GM12878 (cell line): ENCODE measurements at regions not wholly inside any gene's neighbourhood (a gene's known extent, or its start where the extent isn't known, plus 50 kb on each side); places are given as distances from the start of the nearest gene placed in this dataset.

Source experiments
- ATAC-seq: fragments of 200-7000 bp; cut with Tn5 transposase; 3 replicates; pipeline ENCODE4 v1.9.1; 2020; ENCODE audit warnings: mild to moderate bottlenecking, moderate library complexity
- BruUV-seq: library from RNA; stranded (reverse); fragments of 400-500 nt; replicated peaks from 2 replicates; lab custom pipeline; 2021; lab: Mats Ljungman, UMichigan
- CTCF ChIA-PET: fragments of 300-600 bp; sonication (Branson Sonifier 250); formaldehyde crosslinking; extraction: SDS; loops from one replicate; lab custom pipeline; 2021; ENCODE audit warnings: inconsistent platforms; lab: Yijun Ruan, JAX
- POLR2A ChIA-PET: fragments of 350-600 bp; formaldehyde crosslinking; extraction: SDS; loops from one replicate; lab custom pipeline; 2021; ENCODE audit warnings: inconsistent platforms; lab: Charles Lee
- RAD21 ChIA-PET: fragments of 300-600 bp; sonication (Branson Sonifier 250); formaldehyde crosslinking; loops from one replicate; lab custom pipeline; 2023; ENCODE audit warnings: antibody characterized with exemption; ENCODE audit not compliant: unreplicated experiment; lab: Charles Lee
- SMC1A ChIA-PET: fragments of 300-600 bp; sonication (Branson Sonifier 250); formaldehyde crosslinking; loops from one replicate; lab custom pipeline; 2023; ENCODE audit not compliant: unreplicated experiment, uncharacterized antibody; lab: Charles Lee
- DNase-seq: peaks from one replicate; pipeline ENCODE4 v3.0.0-alpha.2; 2011; ENCODE audit warnings: low read depth, low spot score
- FAIRE-seq: peaks from 3 replicates; lab custom pipeline; 2011; peaks lifted over from hg19 to GRCh38; lab: Jason Lieb, UNC
- H2AFZ ChIP-seq: 2 replicates; pipeline ENCODE4 v1.6.0; 2011; ENCODE audit warnings: low read depth, low read length, control low read depth; ENCODE audit not compliant: control insufficient read depth
- H3K27ac ChIP-seq: 2 replicates; pipeline ENCODE4 v1.5.1; 2011; ENCODE audit warnings: control low read depth; ENCODE audit not compliant: control insufficient read depth, insufficient read depth
- H3K27me3 ChIP-seq, 2 experiments: replicated peaks in 1 of 2; 2 replicates each; pipeline versions ENCODE4 v1.6.0 to v1.6.1; 2011; ENCODE audit warnings: low read length in 1 of 2; ENCODE audit not compliant: control insufficient read depth in 2 of 2, insufficient read depth in 2 of 2
- H3K36me3 ChIP-seq, 2 experiments: 2 replicates each; pipeline ENCODE4 v1.5.1; 2011; ENCODE audit warnings: low read length in 1 of 2; ENCODE audit not compliant: control insufficient read depth in 2 of 2, insufficient read depth in 2 of 2
- H3K4me1 ChIP-seq: 2 replicates; pipeline ENCODE4 v1.6.1; 2011; ENCODE audit warnings: mild to moderate bottlenecking, low read length, moderate library complexity, mixed read lengths; ENCODE audit not compliant: control insufficient read depth, insufficient read depth
- H3K4me2 ChIP-seq: 2 replicates; pipeline ENCODE4 v1.6.0; 2011; ENCODE audit warnings: control low read depth; ENCODE audit not compliant: control insufficient read depth, insufficient read depth
- H3K4me3 ChIP-seq: fragments of 200-600 bp; sonication (generic); 2 replicates; pipeline ENCODE4 v1.5.1; 2016
- H3K79me2 ChIP-seq: 2 replicates; pipeline ENCODE4 v1.6.0; 2011; ENCODE audit warnings: low read length; ENCODE audit not compliant: control insufficient read depth, insufficient read depth
- H3K9ac ChIP-seq: 2 replicates; pipeline ENCODE4 v1.8.0; 2011; ENCODE audit warnings: low read length, control low read depth, mixed read lengths; ENCODE audit not compliant: control insufficient read depth, insufficient read depth
- H3K9me3 ChIP-seq: replicated peaks from 3 replicates; pipeline ENCODE4 v1.5.1; 2011; ENCODE audit warnings: mild to moderate bottlenecking, low read length; ENCODE audit not compliant: control insufficient read depth, insufficient read depth
- H4K20me1 ChIP-seq: 2 replicates; pipeline ENCODE4 v1.6.0; 2011; ENCODE audit not compliant: control insufficient read depth, insufficient read depth
- ELK1 ChIP-seq: IDR thresholded peaks from 2 replicates; pipeline ENCODE4 v1.6.1; 2012; ENCODE audit warnings: low read depth, low read length, improper control_type of control experiment
- FOXM1 ChIP-seq: IDR thresholded peaks from 2 replicates; pipeline ENCODE4 v1.6.1; 2012; ENCODE audit warnings: low read depth, mild to moderate bottlenecking, inconsistent platforms, low read length, moderate library complexity
- PAX5 ChIP-seq: IDR thresholded peaks from 2 replicates; pipeline ENCODE4 v1.6.1; 2011; ENCODE audit warnings: low read depth, low read length, borderline replicate concordance
- RAD21 ChIP-seq: IDR thresholded peaks from 2 replicates; pipeline ENCODE4 v1.6.1; 2011; ENCODE audit warnings: mild to moderate bottlenecking, low read depth, low read length, moderate library complexity; ENCODE audit not compliant: insufficient read depth
- SMAD1 ChIP-seq: fragments of 450-650 bp; IDR thresholded peaks from 2 replicates; pipeline ENCODE4 v1.6.1; 2018; ENCODE audit warnings: mild to moderate bottlenecking, low read depth; ENCODE audit not compliant: partially characterized antibody
- WGBS: methylation state at CpG from one replicate; pipeline ENCODE4 v1.1.6; 2016; ENCODE audit warnings: low lambda C conversion rate; ENCODE audit not compliant: insufficient replicate concordance, insufficient coverage; ENCODE audit errors: missing lambda C conversion rate; 5-methylcytosine and 5-hydroxymethylcytosine counted together
- in situ Hi-C: fragments of 300-500 bp; cut with MboI; formaldehyde crosslinking; loops from 9 replicates; pipeline ENCODE4 v1.14.3; 2018; ENCODE audit warnings: mixed read lengths
- intact Hi-C: fragments of 100-400 bp; cut with micrococcal nuclease; formaldehyde crosslinking; loops from one replicate; pipeline ENCODE4 v1.14.2; 2022; ENCODE audit not compliant: unreplicated experiment

GRCh38 chr5:54702470-54702869, 184.9 kb downstream of the SNX18 start (continued):
- TF ChIP-seq FOXM1 (no peak), PAX5 (no peak), SMAD1 (no peak)

GRCh38 chr5:54700986-54701578, 183.5 kb downstream of the SNX18 start:
- 49% methylated on average over 5 of the region's 5 CpGs for WGBS
- no peak overlapping the region for H2AFZ ChIP-seq
- ATAC-seq (no peak), FAIRE-seq (no peak)
- intact Hi-C loops (no loop called here), in situ Hi-C loops (no loop called here)
- H3K4me1 ChIP-seq = no peaks in the 10 kb centered on the region
- no peaks in the 10 kb centered on the region for H3K36me3 ChIP-seq
- no TSS peak for BruUV-seq
- H3K27ac ChIP-seq = no peak overlapping the region
- POLR2A ChIA-PET = no interaction called here
- H3K27me3 ChIP-seq = peaks cover 0 to 3% of the 10 kb centered on the region in 2 experiments; a peak in 2 of 4 replicates
- CTCF ChIA-PET = no interaction called here
- RAD21 ChIA-PET = no interaction called here
- no peak overlapping the region for H3K4me3 ChIP-seq
- no peaks in the 10 kb centered on the region for H3K79me2 ChIP-seq
- no peak for TF ChIP-seq RAD21
- TF ChIP-seq ELK1 = no peak
- TF ChIP-seq, all 136 proteins: peak for 0
- Histone ChIP-seq H3K9ac (no peak overlapping the region), H3K4me2 (no peak overlapping the region), H4K20me1 (no peaks in the 10 kb centered on the region), H3K9me3 (no peaks in the 10 kb centered on the region)
- SMC1A ChIA-PET = no interaction called here
- DNase-seq = no peak
